Mucosa of descending colon (tissue), 3 donors: ENCODE measurements at regions not wholly inside any gene's neighbourhood (a gene's known extent, or its start where the extent isn't known, plus 50 kb on each side); places are given as distances from the start of the nearest gene placed in this dataset.

ENCODE experiments used
- ATAC-seq: fragments of 200-7000 bp; cut with Tn5 transposase; one replicate; pipeline ENCODE4 v1.9.1; 2020; ENCODE audit warnings: mild to moderate bottlenecking, moderate library complexity
- DNase-seq, 3 donors: peaks; one replicate each; pipeline ENCODE4 v3.0.0-alpha.2; 2020
- H3K36me3 ChIP-seq: fragments of 200-600 bp; one replicate; pipeline ENCODE4 v1.8.0; 2021; ENCODE audit warnings: low read depth, mild to moderate bottlenecking
- H3K4me1 ChIP-seq: fragments of 200-600 bp; one replicate; pipeline ENCODE4 v1.8.0; 2021; ENCODE audit warnings: low read depth, mild to moderate bottlenecking
- H3K4me3 ChIP-seq: fragments of 200-600 bp; one replicate; pipeline ENCODE4 v1.8.0; 2021; ENCODE audit warnings: mild to moderate bottlenecking
- H3K9me3 ChIP-seq: fragments of 200-600 bp; one replicate; pipeline ENCODE4 v1.8.0; 2021; ENCODE audit warnings: mild to moderate bottlenecking
- intact Hi-C, 2 donors: fragments of 100-400 bp; cut with DNase I in 1 of 2; cut with micrococcal nuclease in 1 of 2; formaldehyde crosslinking; loops; one replicate each; pipeline versions ENCODE4 v1.11.0 to v1.11.1; 2022; cut with DNase I, micrococcal nuclease
- TF ChIP-seq, protein P1 (sequence below): fragments of 200-600 bp; IDR thresholded peaks from one replicate; pipeline ENCODE4 v1.8.0; 2022; ENCODE audit warnings: antibody characterized with exemption, mild to moderate bottlenecking
- donor health status: DM: no; HTN: no; CAD: no; lungs with moderate emphysema.
- donor health status: DM: no; HTN: no; CAD: no.
- donor health status: DM: no; HTN: yes; CAD: no.

DNA sequence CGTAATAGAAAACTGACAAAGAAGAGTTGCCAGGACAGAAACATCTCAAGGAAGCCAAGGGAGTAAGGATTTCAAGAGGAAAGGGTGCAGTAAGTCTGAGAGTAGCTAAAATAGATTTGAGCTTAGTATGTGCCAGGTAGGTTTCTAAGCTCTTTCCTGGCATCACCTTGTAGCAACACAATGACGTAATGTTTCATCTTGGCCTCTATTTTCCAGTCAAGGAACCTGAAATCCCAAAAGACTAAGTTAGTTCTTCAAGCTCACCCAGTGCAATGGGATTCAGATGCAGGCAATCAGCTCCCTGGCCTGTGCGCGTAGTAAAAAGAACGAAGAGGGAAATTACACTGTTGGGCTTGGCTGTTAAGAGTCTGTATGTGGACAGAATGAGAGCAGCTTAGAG is 586.5 kb upstream of the TENM3 start:
- no peak overlapping the region for H3K4me3 ChIP-seq
- H3K9me3 ChIP-seq, result no peaks in the 10 kb centered on the region
- intact Hi-C loops, result no loop called here
- H3K4me1 ChIP-seq, result no peaks in the 10 kb centered on the region
- DNase-seq (no peak), ATAC-seq (no peak)
- H3K36me3 ChIP-seq, result no peaks in the 10 kb centered on the region
- TF ChIP-seq, protein P1, sequence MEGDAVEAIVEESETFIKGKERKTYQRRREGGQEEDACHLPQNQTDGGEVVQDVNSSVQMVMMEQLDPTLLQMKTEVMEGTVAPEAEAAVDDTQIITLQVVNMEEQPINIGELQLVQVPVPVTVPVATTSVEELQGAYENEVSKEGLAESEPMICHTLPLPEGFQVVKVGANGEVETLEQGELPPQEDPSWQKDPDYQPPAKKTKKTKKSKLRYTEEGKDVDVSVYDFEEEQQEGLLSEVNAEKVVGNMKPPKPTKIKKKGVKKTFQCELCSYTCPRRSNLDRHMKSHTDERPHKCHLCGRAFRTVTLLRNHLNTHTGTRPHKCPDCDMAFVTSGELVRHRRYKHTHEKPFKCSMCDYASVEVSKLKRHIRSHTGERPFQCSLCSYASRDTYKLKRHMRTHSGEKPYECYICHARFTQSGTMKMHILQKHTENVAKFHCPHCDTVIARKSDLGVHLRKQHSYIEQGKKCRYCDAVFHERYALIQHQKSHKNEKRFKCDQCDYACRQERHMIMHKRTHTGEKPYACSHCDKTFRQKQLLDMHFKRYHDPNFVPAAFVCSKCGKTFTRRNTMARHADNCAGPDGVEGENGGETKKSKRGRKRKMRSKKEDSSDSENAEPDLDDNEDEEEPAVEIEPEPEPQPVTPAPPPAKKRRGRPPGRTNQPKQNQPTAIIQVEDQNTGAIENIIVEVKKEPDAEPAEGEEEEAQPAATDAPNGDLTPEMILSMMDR, result no peak

DNA sequence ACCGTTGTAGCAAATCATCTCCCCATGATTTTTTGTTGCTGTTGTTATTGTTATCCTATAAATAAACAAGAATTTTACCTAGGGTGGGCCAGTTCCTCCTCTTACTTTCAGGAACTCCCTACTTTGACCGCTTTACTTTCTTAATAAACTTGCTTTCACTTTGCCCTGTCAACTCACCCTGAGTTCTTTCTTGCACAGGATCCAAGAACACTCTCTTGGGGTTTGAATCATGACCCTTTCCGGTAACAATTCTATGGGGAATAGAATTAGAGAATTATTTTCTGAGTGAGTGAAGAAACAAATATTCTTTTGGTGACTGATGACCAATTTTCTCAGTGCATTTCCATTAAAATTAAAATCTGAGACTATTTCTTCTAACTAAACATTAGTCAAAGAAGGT is 584.0 kb upstream of the TENM3 start:
- H3K4me3 ChIP-seq, result no peak overlapping the region
- intact Hi-C loops, result no loop called here
- no peak for DNase-seq
- H3K4me1 ChIP-seq, result no peaks in the 10 kb centered on the region
- no peaks in the 10 kb centered on the region for H3K9me3 ChIP-seq
- TF ChIP-seq, protein P1, result no peak
- H3K36me3 ChIP-seq, result no peaks in the 10 kb centered on the region
- no peak for ATAC-seq

DNA sequence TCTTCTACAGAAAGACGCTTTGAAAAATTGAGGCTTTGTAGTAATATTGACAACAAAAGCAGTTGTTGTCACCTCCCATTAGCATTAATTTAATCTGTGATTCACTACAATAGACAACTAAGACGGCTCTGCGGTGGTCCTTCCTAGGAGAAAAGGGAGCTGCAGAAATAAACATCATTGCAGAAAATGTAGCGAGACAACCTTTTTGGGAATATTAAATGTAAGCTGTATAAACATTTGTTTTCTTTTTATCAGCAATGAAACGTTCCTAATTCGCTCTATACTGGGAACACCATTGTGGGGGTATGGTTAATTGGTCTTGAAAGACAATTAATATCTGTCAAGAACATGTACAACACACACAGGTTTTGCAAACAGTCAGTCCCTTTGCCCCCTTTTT is 583.3 kb upstream of the TENM3 start:
- Histone ChIP-seq H3K9me3 (no peaks in the 10 kb centered on the region), H3K4me3 (no peak overlapping the region), H3K4me1 (no peaks in the 10 kb centered on the region), H3K36me3 (no peaks in the 10 kb centered on the region)
- DNase-seq, result no peak
- intact Hi-C loops, result no loop called here
- ATAC-seq, result no peak
- TF ChIP-seq, protein P1, result no peak

DNA sequence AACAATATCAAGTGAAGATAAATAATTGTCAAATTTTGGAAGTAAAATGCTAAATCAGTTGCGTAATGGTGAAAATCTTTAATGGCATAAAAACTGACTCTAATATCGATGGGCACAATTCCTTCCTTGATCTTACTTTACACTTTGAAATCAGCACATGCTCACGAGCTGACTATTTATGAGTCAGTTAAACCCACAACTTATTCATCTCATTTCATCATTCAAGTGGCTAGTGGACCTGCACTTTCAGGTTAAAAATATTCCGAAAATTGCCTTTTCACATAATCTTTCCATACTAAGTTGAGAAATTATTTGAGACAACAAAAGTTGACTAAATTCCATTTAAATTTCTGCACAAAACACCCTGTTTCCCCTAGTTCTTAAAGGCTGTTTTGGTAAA is 582.1 kb upstream of the TENM3 start:
- ATAC-seq, result no peak
- Histone ChIP-seq H3K36me3 (no peaks in the 10 kb centered on the region), H3K4me1 (no peaks in the 10 kb centered on the region), H3K9me3 (no peaks in the 10 kb centered on the region), H3K4me3 (no peak overlapping the region)
- intact Hi-C loops, result no loop called here
- no peak for DNase-seq
- TF ChIP-seq, protein P1, result no peak

DNA sequence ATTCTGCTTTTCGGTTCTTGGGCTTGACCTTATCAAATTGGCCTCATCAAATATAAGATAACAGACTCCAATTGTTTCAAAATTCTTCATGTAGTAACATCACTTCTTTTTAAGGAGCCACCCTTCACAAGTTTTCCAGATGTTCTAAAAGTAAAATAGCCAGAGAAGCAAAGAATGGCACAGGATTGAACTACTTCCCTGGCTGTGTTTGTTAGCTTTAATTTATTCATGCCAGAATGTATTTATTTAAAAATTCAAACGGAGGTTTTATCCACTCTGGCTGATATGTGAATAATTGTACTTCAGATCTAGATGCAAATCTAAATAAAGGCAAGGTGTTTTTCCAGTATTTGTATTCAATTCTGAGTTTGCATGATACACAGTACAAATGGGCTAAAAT is 581.3 kb upstream of the TENM3 start:
- ATAC-seq, result no peak
- intact Hi-C loops, result no loop called here
- TF ChIP-seq, protein P1, result no peak
- Histone ChIP-seq H3K4me1 (no peaks in the 10 kb centered on the region), H3K9me3 (no peaks in the 10 kb centered on the region), H3K4me3 (no peak overlapping the region), H3K36me3 (no peaks in the 10 kb centered on the region)
- no peak for DNase-seq

DNA sequence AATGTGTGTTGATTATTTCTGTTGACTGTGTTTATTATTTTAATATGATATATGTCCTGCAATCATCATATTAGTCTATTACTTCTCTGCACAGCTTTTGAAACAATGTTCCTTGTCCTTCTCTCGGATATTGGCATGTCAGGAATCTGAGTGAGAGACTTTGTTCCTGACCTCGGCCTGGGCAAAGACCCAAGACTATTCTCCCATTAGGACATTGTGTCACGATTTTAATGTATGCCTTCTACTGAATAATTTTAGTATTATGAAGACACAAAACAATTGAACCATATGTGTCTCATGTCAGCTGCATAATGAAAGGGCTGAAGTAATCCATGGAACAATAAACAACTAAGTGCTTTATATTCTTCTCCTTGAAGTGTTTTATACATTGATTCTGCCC is 580.8 kb upstream of the TENM3 start:
- H3K4me1 ChIP-seq, result no peaks in the 10 kb centered on the region
- H3K4me3 ChIP-seq, result no peak overlapping the region
- intact Hi-C loops, result no loop called here
- DNase-seq, result no peak
- TF ChIP-seq, protein P1, result no peak
- no peak for ATAC-seq
- H3K36me3 ChIP-seq, result no peaks in the 10 kb centered on the region
- H3K9me3 ChIP-seq, result no peaks in the 10 kb centered on the region
